Choroid plexus epithelial cell (primary cell): ENCODE measurements at regions not wholly inside any gene's neighbourhood (a gene's known extent, or its start where the extent isn't known, plus 50 kb on each side); places are given as distances from the start of the nearest gene placed in this dataset.
A peak's percentile ranks its signal among the peaks of the same experiment; 100 is the strongest.

Source experiments
- DNase-seq: peaks from one replicate; pipeline ENCODE4 v3.0.0-alpha.2; 2010; ENCODE audit warnings: low read depth
- H3K4me3 ChIP-seq: 2 replicates; pipeline ENCODE4 v1.5.1; 2011; ENCODE audit warnings: low read depth, mild to moderate bottlenecking, control low read depth, low read length, moderate library complexity
- CTCF ChIP-seq: conservative IDR thresholded peaks from 2 replicates; pipeline ENCODE4 v1.5.1; 2011; ENCODE audit warnings: low read depth, mild to moderate bottlenecking, control low read depth, inconsistent platforms, low read length, moderate library complexity

- TF ChIP-seq CTCF: no peak
- no peak overlapping the region for H3K4me3 ChIP-seq
- DNase-seq: no peak
Measured at GRCh38 chr2:217225596-217225995, 365.7 kb upstream of the TNP1 start.

- peak; percentile 95 for DNase-seq
- TF ChIP-seq CTCF: no peak
- no peak overlapping the region for H3K4me3 ChIP-seq
Measured at GRCh38 chr2:217223222-217223930, 363.5 kb upstream of the TNP1 start.

GRCh38 chr2:217222309-217222910 is 362.5 kb upstream of the TNP1 start:
- H3K4me3 ChIP-seq: no peak overlapping the region
- DNase-seq: no peak
- TF ChIP-seq CTCF: no peak

GRCh38 chr2:217220228-217221013 is 360.6 kb upstream of the TNP1 start:
- no peak overlapping the region for H3K4me3 ChIP-seq
- no peak for TF ChIP-seq CTCF
- DNase-seq: peak; percentile 80

DNA sequence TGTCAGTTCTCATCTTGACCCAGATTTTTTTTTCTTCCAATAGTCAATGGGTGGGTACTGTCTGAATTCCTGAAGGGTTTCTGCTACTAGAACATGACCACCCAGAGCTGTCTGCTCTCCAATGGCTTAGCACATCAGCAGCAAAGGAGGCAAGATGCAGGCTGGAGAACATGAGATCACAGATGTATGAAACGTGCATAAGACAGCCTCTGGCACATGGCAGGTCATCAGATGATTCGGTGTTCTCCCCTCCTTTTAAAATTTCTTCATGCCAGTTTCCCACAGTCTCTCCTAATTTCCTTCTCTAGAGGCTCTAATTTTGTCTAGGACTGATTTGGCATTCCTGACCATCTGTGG is 359.3 kb upstream of the TNP1 start:
- no peak overlapping the region for H3K4me3 ChIP-seq
- no peak for DNase-seq
- no peak for TF ChIP-seq CTCF

DNA sequence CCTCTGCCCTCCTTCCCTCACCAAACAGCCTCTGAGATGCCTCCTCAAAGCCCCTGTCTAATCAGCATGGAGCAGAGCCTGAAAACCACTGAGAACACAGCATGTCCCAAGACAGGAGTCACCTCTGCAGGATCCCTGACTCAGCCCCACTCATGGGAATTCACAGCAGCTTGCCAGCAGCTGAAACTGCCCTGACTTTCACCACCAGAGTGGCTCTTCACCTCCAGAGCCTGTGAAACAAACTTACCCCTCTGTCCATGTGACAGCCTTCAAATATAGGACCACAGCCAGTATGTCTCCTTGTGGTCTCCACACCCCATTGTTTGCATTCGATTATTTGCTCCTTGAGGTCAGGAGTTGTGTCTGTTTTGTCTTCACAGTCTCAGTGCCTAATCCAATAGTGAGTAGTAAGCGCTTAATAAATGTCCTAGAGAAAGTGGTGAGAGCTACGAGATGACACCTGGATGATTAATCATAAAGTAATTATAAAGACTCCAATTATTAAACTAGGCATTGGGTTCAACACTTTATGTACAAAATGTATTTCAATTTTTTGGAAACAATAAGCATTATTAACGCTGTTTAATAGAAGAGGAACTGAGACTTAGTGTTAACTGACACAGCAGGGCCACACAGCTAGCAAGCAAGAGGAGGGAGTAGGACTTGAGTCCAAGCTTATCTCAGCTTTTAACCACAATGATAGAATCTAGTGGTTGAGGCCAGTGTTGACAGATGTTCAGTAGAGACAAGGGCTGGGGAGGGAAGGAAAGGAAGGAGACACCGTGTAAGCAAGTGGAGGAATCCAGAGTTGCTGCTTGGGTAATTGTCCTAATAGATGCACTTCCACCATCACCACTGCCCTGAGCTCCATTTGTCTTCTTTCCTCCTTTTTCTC is 358.7 kb upstream of the TNP1 start:
- TF ChIP-seq CTCF: no peak
- H3K4me3 ChIP-seq: no peak overlapping the region
- peak; percentile 90 for DNase-seq
